ENCODE measurements at regions not wholly inside any gene's neighbourhood (a gene's known extent, or its start where the extent isn't known, plus 50 kb on each side); places are given as distances from the start of the nearest gene placed in this dataset.

GRCh38 chr14:80446356-80446755 is 235.1 kb upstream of the DIO2 start:
- no peak for DNase-seq

GRCh38 chr14:80445605-80446004 is 234.3 kb upstream of the DIO2 start:
- no peak for DNase-seq

GRCh38 chr14:80434574-80435321 is 223.4 kb upstream of the DIO2 start:
- peak; percentile 3 for DNase-seq

GRCh38 chr14:80433811-80434210 is 222.5 kb upstream of the DIO2 start:
- no peak for DNase-seq

GRCh38 chr14:80428671-80429070 is 217.4 kb upstream of the DIO2 start:
- DNase-seq: no peak

GRCh38 chr14:80428171-80428570 is 216.9 kb upstream of the DIO2 start:
- no peak for DNase-seq

- no peak for DNase-seq
These were observed 215.8 kb upstream of the DIO2 start for GRCh38 chr14:80427101-80427500.

- no peak for DNase-seq
These were observed 215.4 kb upstream of the DIO2 start for GRCh38 chr14:80426683-80427082.

GRCh38 chr14:80425686-80426085 is 214.4 kb upstream of the DIO2 start:
- DNase-seq: no peak

GRCh38 chr14:80419769-80420168 is 208.5 kb upstream of the DIO2 start:
- DNase-seq: no peak

- no peak for DNase-seq
These were observed 208.0 kb upstream of the DIO2 start for GRCh38 chr14:80419345-80419744.

GRCh38 chr14:80415636-80416035 is 204.3 kb upstream of the DIO2 start:
- DNase-seq: no peak

GRCh38 chr14:80414080-80414479 is 202.8 kb upstream of the DIO2 start:
- DNase-seq: no peak

- DNase-seq: no peak
These were observed 193.1 kb upstream of the DIO2 start for GRCh38 chr14:80404413-80404812.

GRCh38 chr14:80403036-80403435 is 191.7 kb upstream of the DIO2 start:
- no peak for DNase-seq

GRCh38 chr14:80395031-80395430 is 183.7 kb upstream of the DIO2 start:
- no peak for DNase-seq

- DNase-seq: no peak
These were observed 182.5 kb upstream of the DIO2 start for GRCh38 chr14:80393766-80394165.

GRCh38 chr14:80390906-80391305 is 179.6 kb upstream of the DIO2 start:
- no peak for DNase-seq

GRCh38 chr14:80388980-80389711 is 177.8 kb upstream of the DIO2 start:
- no peak for DNase-seq

GRCh38 chr14:80387563-80387981 is 176.3 kb upstream of the DIO2 start:
- no peak for DNase-seq

- DNase-seq: no peak
These were observed 174.0 kb upstream of the DIO2 start for GRCh38 chr14:80385336-80385735.

- DNase-seq: no peak
These were observed 171.9 kb upstream of the DIO2 start for GRCh38 chr14:80383223-80383622.

GRCh38 chr14:80381807-80382363 is 170.6 kb upstream of the DIO2 start:
- no peak for DNase-seq

- DNase-seq: no peak
These were observed 167.7 kb upstream of the DIO2 start for GRCh38 chr14:80379035-80379434.
